Upper lobe of right lung (tissue), 1 donor: ENCODE measurements at regions not wholly inside any gene's neighbourhood (a gene's known extent, or its start where the extent isn't known, plus 50 kb on each side); places are given as distances from the start of the nearest gene placed in this dataset.

Experiments
- ATAC-seq: fragments of 200-7000 bp; cut with Tn5 transposase; one replicate; pipeline ENCODE4 v1.9.1; 2020; ENCODE audit warnings: mild to moderate bottlenecking, moderate library complexity
- DNase-seq: peaks from one replicate; pipeline ENCODE4 v3.0.0-alpha.2; 2020
- H3K27ac ChIP-seq: fragments of 200-600 bp; one replicate; pipeline ENCODE4 v1.8.0; 2022
- H3K27me3 ChIP-seq: fragments of 200-600 bp; one replicate; pipeline ENCODE4 v1.8.0; 2022; ENCODE audit warnings: mild to moderate bottlenecking
- H3K36me3 ChIP-seq: fragments of 200-600 bp; one replicate; pipeline ENCODE4 v1.8.0; 2022
- H3K4me1 ChIP-seq: fragments of 200-600 bp; one replicate; pipeline ENCODE4 v1.8.0; 2022
- H3K4me3 ChIP-seq: fragments of 200-600 bp; one replicate; pipeline ENCODE4 v1.8.0; 2022; ENCODE audit warnings: mild to moderate bottlenecking
- H3K9me3 ChIP-seq: fragments of 200-600 bp; one replicate; pipeline ENCODE4 v1.8.0; 2022
- CTCF ChIP-seq: fragments of 200-600 bp; IDR thresholded peaks from one replicate; pipeline ENCODE4 v1.8.0; 2022; ENCODE audit warnings: antibody characterized with exemption
- intact Hi-C: fragments of 100-400 bp; cut with DNase I; formaldehyde crosslinking; loops from one replicate; pipeline ENCODE4 v1.11.0; 2022
- donor health status: DM: no; HTN: yes; CAD: no; lungs with severe emphysema.

- TF ChIP-seq CTCF = no peak
- Histone ChIP-seq H3K27me3 (no peaks in the 10 kb centered on the region), H3K27ac (no peak overlapping the region), H3K4me3 (no peak overlapping the region), H3K9me3 (no peaks in the 10 kb centered on the region), H3K36me3 (no peaks in the 10 kb centered on the region), H3K4me1 (no peaks in the 10 kb centered on the region)
- no peak for DNase-seq
- ATAC-seq = no peak
- intact Hi-C loops = no loop called here
Observed at GRCh38 chr18:41199212-41199611, 755.8 kb upstream of the PIK3C3 start.

GRCh38 chr18:41197967-41198366 lies 757.1 kb upstream of the PIK3C3 start:
- H3K4me3 ChIP-seq = no peak overlapping the region
- no peak for ATAC-seq
- H3K9me3 ChIP-seq = no peaks in the 10 kb centered on the region
- DNase-seq = no peak
- no peaks in the 10 kb centered on the region for H3K4me1 ChIP-seq
- no peaks in the 10 kb centered on the region for H3K36me3 ChIP-seq
- TF ChIP-seq CTCF = no peak
- H3K27me3 ChIP-seq = no peaks in the 10 kb centered on the region
- intact Hi-C loops = no loop called here
- H3K27ac ChIP-seq = no peak overlapping the region

- Histone ChIP-seq H3K9me3 (no peaks in the 10 kb centered on the region), H3K27ac (no peak overlapping the region), H3K4me3 (no peak overlapping the region), H3K27me3 (no peaks in the 10 kb centered on the region), H3K4me1 (no peaks in the 10 kb centered on the region), H3K36me3 (no peaks in the 10 kb centered on the region)
- TF ChIP-seq CTCF = no peak
- DNase-seq = no peak
- ATAC-seq = no peak
- intact Hi-C loops = no loop called here
Observed at GRCh38 chr18:41170346-41170745, 784.7 kb upstream of the PIK3C3 start.

- H3K4me1 ChIP-seq = no peaks in the 10 kb centered on the region
- H3K27me3 ChIP-seq = no peaks in the 10 kb centered on the region
- H3K36me3 ChIP-seq = no peaks in the 10 kb centered on the region
- no peak overlapping the region for H3K27ac ChIP-seq
- H3K9me3 ChIP-seq = no peaks in the 10 kb centered on the region
- ATAC-seq (no peak), DNase-seq (no peak)
- no peak overlapping the region for H3K4me3 ChIP-seq
- intact Hi-C loops = no loop called here
- TF ChIP-seq CTCF = no peak
Observed at GRCh38 chr18:41165625-41166024, 789.4 kb upstream of the PIK3C3 start.

GRCh38 chr18:41162781-41163180 lies 792.3 kb upstream of the PIK3C3 start:
- no peak for ATAC-seq
- no peak for DNase-seq
- H3K4me1 ChIP-seq = no peaks in the 10 kb centered on the region
- no peaks in the 10 kb centered on the region for H3K36me3 ChIP-seq
- no peak for TF ChIP-seq CTCF
- no peaks in the 10 kb centered on the region for H3K9me3 ChIP-seq
- no peaks in the 10 kb centered on the region for H3K27me3 ChIP-seq
- no peak overlapping the region for H3K4me3 ChIP-seq
- intact Hi-C loops = no loop called here
- no peak overlapping the region for H3K27ac ChIP-seq

GRCh38 chr18:41162191-41162590 lies 792.8 kb upstream of the PIK3C3 start:
- H3K27me3 ChIP-seq = no peaks in the 10 kb centered on the region
- no peak overlapping the region for H3K4me3 ChIP-seq
- no peaks in the 10 kb centered on the region for H3K9me3 ChIP-seq
- no peak for TF ChIP-seq CTCF
- intact Hi-C loops = no loop called here
- DNase-seq (no peak), ATAC-seq (no peak)
- H3K27ac ChIP-seq = no peak overlapping the region
- no peaks in the 10 kb centered on the region for H3K36me3 ChIP-seq
- H3K4me1 ChIP-seq = no peaks in the 10 kb centered on the region
